ENCODE measurements at regions not wholly inside any gene's neighbourhood (a gene's known extent, or its start where the extent isn't known, plus 50 kb on each side); places are given as distances from the start of the nearest gene placed in this dataset.

DNA sequence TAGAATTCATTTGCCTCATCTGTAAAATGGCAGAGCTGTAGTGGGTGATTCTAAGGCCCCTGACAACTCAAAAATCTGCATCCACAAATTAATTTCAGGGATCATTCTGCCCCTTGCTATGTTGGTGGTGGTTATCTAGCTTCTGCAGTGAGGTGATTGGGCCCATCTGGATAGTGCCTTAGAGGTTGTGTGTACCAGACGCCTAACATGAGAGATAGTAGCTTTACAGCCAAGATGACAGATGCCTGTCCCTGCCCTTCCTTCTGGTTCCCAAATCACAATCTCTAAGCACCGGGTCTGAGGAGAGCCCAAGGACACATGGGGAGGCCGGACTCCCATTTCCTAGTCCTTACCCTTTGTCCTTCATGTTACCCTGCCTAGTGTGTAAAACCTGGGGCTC lies 51.1 kb upstream of the TNP1 start:
- DNase-seq (no peak), ATAC-seq (no peak)

DNA sequence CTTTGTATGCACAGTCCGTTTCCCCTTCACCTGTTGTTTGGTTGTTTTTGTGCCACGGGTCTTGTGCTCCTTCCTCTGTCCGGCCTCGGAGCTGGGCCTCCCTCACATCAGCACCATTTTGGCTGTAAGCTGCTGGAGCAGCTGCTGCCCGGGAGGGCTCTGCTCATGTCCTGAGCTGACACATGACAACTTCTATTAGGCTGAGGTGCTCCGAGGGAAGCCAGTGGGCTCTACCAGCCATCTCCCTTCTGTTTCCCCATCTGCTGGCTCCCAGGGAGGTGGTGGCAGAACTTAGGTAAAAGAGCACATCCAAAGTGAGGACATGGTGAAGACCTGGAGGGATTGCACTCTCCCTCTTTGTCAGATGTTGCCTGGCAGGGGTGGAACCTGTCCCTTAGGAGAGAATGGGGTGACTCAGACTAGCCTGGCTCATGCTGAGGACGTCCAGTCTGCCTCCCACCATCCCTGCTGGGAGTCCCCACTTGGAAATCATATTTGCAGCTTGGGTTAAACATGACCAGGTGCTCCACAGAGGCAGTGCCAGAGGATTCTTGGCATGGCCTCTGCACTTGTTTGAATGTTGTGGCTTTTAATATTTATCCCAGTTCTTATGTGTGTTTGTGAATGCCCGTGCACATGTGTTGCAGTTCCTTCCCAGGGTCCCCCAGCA lies 49.8 kb upstream of the TNP1 start:
- ATAC-seq (no peak), DNase-seq (no peak)
